ENCODE measurements at regions not wholly inside any gene's neighbourhood (a gene's known extent, or its start where the extent isn't known, plus 50 kb on each side); places are given as distances from the start of the nearest gene placed in this dataset.

DNA sequence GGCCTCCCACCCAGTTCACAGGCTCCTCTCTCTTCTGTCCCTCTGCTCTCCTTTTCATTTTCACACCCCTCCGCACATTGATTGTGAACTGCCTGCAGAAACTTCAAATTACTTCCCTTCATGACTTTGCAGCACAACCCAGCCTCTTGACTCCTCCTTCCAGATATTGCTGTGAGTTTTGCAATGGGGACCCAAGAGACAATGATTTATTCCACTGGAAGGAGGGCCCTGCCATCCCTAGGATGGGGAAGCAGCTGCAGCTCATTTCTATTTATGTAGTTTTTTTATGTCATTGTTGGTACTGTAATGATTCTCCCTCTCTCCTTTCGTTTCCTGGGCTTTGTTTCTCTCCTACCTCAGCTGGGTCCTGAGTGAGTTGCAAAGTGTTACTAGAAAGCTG, 364.9 kb downstream of the ICE1 start:
- no peak overlapping the region for H3K9ac ChIP-seq (ENCODE audit: low read length)

GRCh38 chr5:5784101-5784500, 361.6 kb downstream of the ICE1 start:
- Histone ChIP-seq H3K27ac (ENCODE audit: low read length) (no peak overlapping the region), H3K9ac (ENCODE audit: low read length) (no peak overlapping the region), H3K79me2 (ENCODE audit: low read length) (no peaks in the 10 kb centered on the region), H3K4me3 (ENCODE audit: low read length) (no peak overlapping the region), H2AFZ (ENCODE audit: low read length) (no peak overlapping the region), H3K4me2 (ENCODE audit: low read depth, low read length) (0 out of 2 replicates have a peak overlapping the region, but pooled peaks have one; percentile 22), H3F3A (ENCODE audit: insufficient read depth, low read length) (no peaks in the 10 kb centered on the region), H3K9me2 (replicated peaks; ENCODE audit: insufficient read depth, low read length) (no peaks in the 10 kb centered on the region), H3K27me3 (replicated peaks; ENCODE audit: insufficient read depth, low read length) (no peaks in the 10 kb centered on the region), H3K36me3 (replicated peaks; ENCODE audit: insufficient read depth, low read length) (no peaks in the 10 kb centered on the region), H4K20me1 (ENCODE audit: insufficient read depth, low read length) (no peaks in the 10 kb centered on the region), H3K9me3 (replicated peaks; ENCODE audit: insufficient read depth, low read length) (no peaks in the 10 kb centered on the region), H3K4me1 (ENCODE audit: low read length) (peaks cover 13% of the 10 kb centered on the region)
- no peak for DNase-seq
- TF ChIP-seq EZH2 (optimal IDR thresholded peaks at IDR 0.05; ENCODE audit: low read depth, low read length) (no peak), EZH2phosphoT487 (IDR thresholded peaks at IDR 0.05; ENCODE audit: low read length) (no peak), CTCF (IDR thresholded peaks at IDR 0.05; ENCODE audit: low read length) (no peak)

More for the DNA sequence above, 364.9 kb downstream of the ICE1 start:
- Histone ChIP-seq H3K4me1 (ENCODE audit: low read length) (peaks cover 13% of the 10 kb centered on the region), H3F3A (ENCODE audit: insufficient read depth, low read length) (no peaks in the 10 kb centered on the region), H3K27me3 (replicated peaks; ENCODE audit: insufficient read depth, low read length) (no peaks in the 10 kb centered on the region), H3K9me2 (replicated peaks; ENCODE audit: insufficient read depth, low read length) (no peaks in the 10 kb centered on the region), H3K27ac (ENCODE audit: low read length) (no peak overlapping the region), H3K4me2 (ENCODE audit: low read depth, low read length) (no peak overlapping the region), H4K20me1 (ENCODE audit: insufficient read depth, low read length) (no peaks in the 10 kb centered on the region), H2AFZ (ENCODE audit: low read length) (no peak overlapping the region), H3K79me2 (ENCODE audit: low read length) (no peaks in the 10 kb centered on the region), H3K36me3 (replicated peaks; ENCODE audit: insufficient read depth, low read length) (no peaks in the 10 kb centered on the region), H3K4me3 (ENCODE audit: low read length) (no peak overlapping the region), H3K9me3 (replicated peaks; ENCODE audit: insufficient read depth, low read length) (no peaks in the 10 kb centered on the region)
- TF ChIP-seq CTCF (IDR thresholded peaks at IDR 0.05; ENCODE audit: low read length): no peak
- TF ChIP-seq EZH2 (optimal IDR thresholded peaks at IDR 0.05; ENCODE audit: low read depth, low read length): no peak
- no peak for TF ChIP-seq EZH2phosphoT487 (IDR thresholded peaks at IDR 0.05; ENCODE audit: low read length)
- DNase-seq: no peak

GRCh38 chr5:5783021-5783420, 360.5 kb downstream of the ICE1 start:
- H3K4me2 ChIP-seq (ENCODE audit: low read depth, low read length): no peak overlapping the region
- no peak overlapping the region for H3K9ac ChIP-seq (ENCODE audit: low read length)
- H3K4me1 ChIP-seq (ENCODE audit: low read length): peaks cover 13% of the 10 kb centered on the region
- H3F3A ChIP-seq (ENCODE audit: insufficient read depth, low read length): no peaks in the 10 kb centered on the region
- no peak for DNase-seq
- H3K9me2 ChIP-seq (replicated peaks; ENCODE audit: insufficient read depth, low read length): no peaks in the 10 kb centered on the region
- no peaks in the 10 kb centered on the region for H4K20me1 ChIP-seq (ENCODE audit: insufficient read depth, low read length)
- H3K4me3 ChIP-seq (ENCODE audit: low read length): no peak overlapping the region
- no peaks in the 10 kb centered on the region for H3K27me3 ChIP-seq (replicated peaks; ENCODE audit: insufficient read depth, low read length)
- no peak overlapping the region for H2AFZ ChIP-seq (ENCODE audit: low read length)
- no peaks in the 10 kb centered on the region for H3K79me2 ChIP-seq (ENCODE audit: low read length)
- H3K36me3 ChIP-seq (replicated peaks; ENCODE audit: insufficient read depth, low read length): no peaks in the 10 kb centered on the region
- TF ChIP-seq EZH2 (optimal IDR thresholded peaks at IDR 0.05; ENCODE audit: low read depth, low read length) (no peak), EZH2phosphoT487 (IDR thresholded peaks at IDR 0.05; ENCODE audit: low read length) (no peak), CTCF (IDR thresholded peaks at IDR 0.05; ENCODE audit: low read length) (no peak)
- no peak overlapping the region for H3K27ac ChIP-seq (ENCODE audit: low read length)
- H3K9me3 ChIP-seq (replicated peaks; ENCODE audit: insufficient read depth, low read length): no peaks in the 10 kb centered on the region

Data from MM.1S (cell line).